ENCODE measurements at regions not wholly inside any gene's neighbourhood (a gene's known extent, or its start where the extent isn't known, plus 50 kb on each side); places are given as distances from the start of the nearest gene placed in this dataset.

GRCh38 chr3:23668430-23668904, 137.3 kb upstream of the UBE2E1 start:
- H3K36me3 Mint-ChIP-seq (ENCODE audit: low read depth), result no peaks in the 10 kb centered on the region
- H3K4me3 Mint-ChIP-seq, result no peak overlapping the region
- POLR2A ChIA-PET, result no interaction called here
- CTCF ChIA-PET, result interaction anchor here (1.8 kb wide), 1 partner anchor 9 kb away, joined by 4 read pairs; no protein-coding TSS in a partner anchor
- no peaks in the 10 kb centered on the region for H3K9me3 Mint-ChIP-seq
- no peak for ATAC-seq (ENCODE audit: low read depth)
- peaks cover 13% of the 10 kb centered on the region for H3K4me1 Mint-ChIP-seq
- no peak overlapping the region for H3K27ac Mint-ChIP-seq
- intact Hi-C loops (cut with micrococcal nuclease), result no loop called here
- DNase-seq, result no peak
- peaks cover 15% of the 10 kb centered on the region for H3K27me3 Mint-ChIP-seq
- TF ChIP-seq CTCF (IDR thresholded peaks at IDR 0.05), result no peak

- CTCF ChIA-PET, result interaction anchor here (1.8 kb wide), 1 partner anchor 11 kb away, joined by 4 read pairs; no protein-coding TSS in a partner anchor
- no peaks in the 10 kb centered on the region for H3K9me3 Mint-ChIP-seq
- no peak for ATAC-seq (ENCODE audit: low read depth)
- TF ChIP-seq CTCF (IDR thresholded peaks at IDR 0.05), result no peak
- POLR2A ChIA-PET, result no interaction called here
- peaks cover 10% of the 10 kb centered on the region for H3K4me1 Mint-ChIP-seq
- intact Hi-C loops (cut with micrococcal nuclease), result no loop called here
- DNase-seq, result no peak
- H3K36me3 Mint-ChIP-seq (ENCODE audit: low read depth), result no peaks in the 10 kb centered on the region
- no peak overlapping the region for H3K27ac Mint-ChIP-seq
- no peak overlapping the region for H3K4me3 Mint-ChIP-seq
- peaks cover 17% of the 10 kb centered on the region for H3K27me3 Mint-ChIP-seq
These were observed 136.1 kb upstream of the UBE2E1 start for GRCh38 chr3:23669541-23670255.

- ATAC-seq (ENCODE audit: low read depth), result no peak
- CTCF ChIA-PET, result no interaction called here
- no peak overlapping the region for H3K27ac Mint-ChIP-seq
- H3K4me1 Mint-ChIP-seq, result peaks cover 10% of the 10 kb centered on the region
- TF ChIP-seq CTCF (IDR thresholded peaks at IDR 0.05), result no peak
- POLR2A ChIA-PET, result no interaction called here
- no peaks in the 10 kb centered on the region for H3K36me3 Mint-ChIP-seq (ENCODE audit: low read depth)
- H3K27me3 Mint-ChIP-seq, result peaks cover 17% of the 10 kb centered on the region
- peak overlapping the region; percentile 64 for H3K4me3 Mint-ChIP-seq
- DNase-seq, result peak; percentile 22
- H3K9me3 Mint-ChIP-seq, result no peaks in the 10 kb centered on the region
- intact Hi-C loops (cut with micrococcal nuclease), result loop anchor here (2.0 kb wide), 1 partner anchor 13 kb away; no protein-coding TSS in a partner anchor
These were observed 133.7 kb upstream of the UBE2E1 start for GRCh38 chr3:23671851-23672589.

- no peak for TF ChIP-seq CTCF (IDR thresholded peaks at IDR 0.05)
- ATAC-seq (ENCODE audit: low read depth), result no peak
- Mint-ChIP-seq H3K4me3 (peak overlapping the region; percentile 35), H3K9me3 (no peaks in the 10 kb centered on the region), H3K27ac (no peak overlapping the region), H3K4me1 (peaks cover 7% of the 10 kb centered on the region), H3K27me3 (peaks cover 17% of the 10 kb centered on the region), H3K36me3 (ENCODE audit: low read depth) (no peaks in the 10 kb centered on the region)
- ChIA-PET CTCF (no interaction called here), POLR2A (no interaction called here)
- intact Hi-C loops (cut with micrococcal nuclease), result loop anchor here (2.0 kb wide), 1 partner anchor 14 kb away; no protein-coding TSS in a partner anchor
- DNase-seq, result no peak
These were observed 133.1 kb upstream of the UBE2E1 start for GRCh38 chr3:23672628-23673027.

GRCh38 chr3:23675010-23675409, 130.7 kb upstream of the UBE2E1 start:
- Mint-ChIP-seq H3K27ac (no peak overlapping the region), H3K36me3 (ENCODE audit: low read depth) (no peaks in the 10 kb centered on the region), H3K9me3 (peaks cover 4% of the 10 kb centered on the region), H3K4me3 (no peak overlapping the region), H3K27me3 (peaks cover 13% of the 10 kb centered on the region), H3K4me1 (peaks cover 2% of the 10 kb centered on the region)
- ChIA-PET CTCF (no interaction called here), POLR2A (no interaction called here)
- DNase-seq (no peak), ATAC-seq (ENCODE audit: low read depth) (no peak)
- intact Hi-C loops (cut with micrococcal nuclease), result no loop called here
- no peak for TF ChIP-seq CTCF (IDR thresholded peaks at IDR 0.05)
